Right renal cortex interstitium (tissue), 3 donors: ENCODE measurements at regions not wholly inside any gene's neighbourhood (a gene's known extent, or its start where the extent isn't known, plus 50 kb on each side); places are given as distances from the start of the nearest gene placed in this dataset.
"Not testable (repeated sequence)": the region's sequence is repeated elsewhere in the genome, so short reads cannot be mapped to it uniquely, and the experiment has no call there.

ENCODE experiments used
- DNase-seq, 3 donors: peaks; one replicate each; pipeline ENCODE4 v3.0.0-alpha.2; 2013; ENCODE audit warnings: low read depth in 3 of 3, low spot score in 2 of 3

GRCh38 chr11:71334191-71334590 is 81.8 kb upstream of the SHANK2 start:
- DNase-seq: no peak

GRCh38 chr11:71333473-71333872 is 81.1 kb upstream of the SHANK2 start:
- DNase-seq: no peak

- no peak for DNase-seq
These were observed 80.1 kb upstream of the SHANK2 start for GRCh38 chr11:71332447-71332846.

GRCh38 chr11:71332046-71332445 is 79.7 kb upstream of the SHANK2 start:
- DNase-seq: no peak

- no peak for DNase-seq
These were observed 79.3 kb upstream of the SHANK2 start for GRCh38 chr11:71331631-71332030.

GRCh38 chr11:71330996-71331395 is 78.6 kb upstream of the SHANK2 start:
- DNase-seq: no peak

GRCh38 chr11:71330349-71330748 is 78.0 kb upstream of the SHANK2 start:
- no peak for DNase-seq

GRCh38 chr11:71329786-71330185 is 77.4 kb upstream of the SHANK2 start:
- no peak for DNase-seq

- DNase-seq: no peak
These were observed 76.8 kb upstream of the SHANK2 start for GRCh38 chr11:71329165-71329510.

GRCh38 chr11:71327156-71328085 is 75.0 kb upstream of the SHANK2 start:
- DNase-seq: no peak

- DNase-seq: no peak
These were observed 74.1 kb upstream of the SHANK2 start for GRCh38 chr11:71326328-71326940.

GRCh38 chr11:71325418-71326327 is 73.3 kb upstream of the SHANK2 start:
- no peak for DNase-seq

GRCh38 chr11:71324788-71325417 is 72.5 kb upstream of the SHANK2 start:
- DNase-seq: no peak

GRCh38 chr11:71323876-71324526 is 71.6 kb upstream of the SHANK2 start:
- no peak for DNase-seq

- DNase-seq: no peak
These were observed 70.6 kb upstream of the SHANK2 start for GRCh38 chr11:71322861-71323582.

GRCh38 chr11:71322192-71322735 is 69.9 kb upstream of the SHANK2 start:
- DNase-seq: no peak

- no peak for DNase-seq
These were observed 69.2 kb upstream of the SHANK2 start for GRCh38 chr11:71321433-71322191.

GRCh38 chr11:71316701-71317100 is 64.3 kb upstream of the SHANK2 start:
- no peak for DNase-seq

GRCh38 chr11:71312616-71313015 is 60.2 kb upstream of the SHANK2 start:
- not testable (repeated sequence) for DNase-seq
